Kidney epithelial cell (primary cell): ENCODE measurements at regions not wholly inside any gene's neighbourhood (a gene's known extent, or its start where the extent isn't known, plus 50 kb on each side); places are given as distances from the start of the nearest gene placed in this dataset.

ENCODE experiments used
- DNase-seq: peaks from one replicate; pipeline ENCODE4 v3.0.0-alpha.2; 2010; ENCODE audit warnings: low read depth
- H3K27me3 ChIP-seq: 2 replicates; pipeline ENCODE4 v1.6.0; 2011; ENCODE audit warnings: low read length; ENCODE audit not compliant: control insufficient read depth, insufficient read depth
- H3K36me3 ChIP-seq: 2 replicates; pipeline ENCODE4 v1.5.1; 2011; ENCODE audit warnings: low read length; ENCODE audit not compliant: control insufficient read depth, insufficient read depth
- H3K4me3 ChIP-seq: 2 replicates; pipeline ENCODE4 v1.5.1; 2011; ENCODE audit warnings: low read depth, mild to moderate bottlenecking, control low read depth, low read length
- TF ChIP-seq, protein P1 (sequence below): IDR thresholded peaks from 2 replicates; pipeline ENCODE4 v1.5.1; 2011; ENCODE audit warnings: mild to moderate bottlenecking, moderate library complexity, low read length, control low read depth, inconsistent platforms; ENCODE audit not compliant: insufficient read depth, poor library complexity, severe bottlenecking

GRCh38 chr2:193816008-193816407 is 1621.3 kb upstream of the TMEFF2 start:
- H3K36me3 ChIP-seq = no peaks in the 10 kb centered on the region
- DNase-seq = no peak
- TF ChIP-seq, protein P1, sequence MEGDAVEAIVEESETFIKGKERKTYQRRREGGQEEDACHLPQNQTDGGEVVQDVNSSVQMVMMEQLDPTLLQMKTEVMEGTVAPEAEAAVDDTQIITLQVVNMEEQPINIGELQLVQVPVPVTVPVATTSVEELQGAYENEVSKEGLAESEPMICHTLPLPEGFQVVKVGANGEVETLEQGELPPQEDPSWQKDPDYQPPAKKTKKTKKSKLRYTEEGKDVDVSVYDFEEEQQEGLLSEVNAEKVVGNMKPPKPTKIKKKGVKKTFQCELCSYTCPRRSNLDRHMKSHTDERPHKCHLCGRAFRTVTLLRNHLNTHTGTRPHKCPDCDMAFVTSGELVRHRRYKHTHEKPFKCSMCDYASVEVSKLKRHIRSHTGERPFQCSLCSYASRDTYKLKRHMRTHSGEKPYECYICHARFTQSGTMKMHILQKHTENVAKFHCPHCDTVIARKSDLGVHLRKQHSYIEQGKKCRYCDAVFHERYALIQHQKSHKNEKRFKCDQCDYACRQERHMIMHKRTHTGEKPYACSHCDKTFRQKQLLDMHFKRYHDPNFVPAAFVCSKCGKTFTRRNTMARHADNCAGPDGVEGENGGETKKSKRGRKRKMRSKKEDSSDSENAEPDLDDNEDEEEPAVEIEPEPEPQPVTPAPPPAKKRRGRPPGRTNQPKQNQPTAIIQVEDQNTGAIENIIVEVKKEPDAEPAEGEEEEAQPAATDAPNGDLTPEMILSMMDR = no peak
- no peak overlapping the region for H3K4me3 ChIP-seq
- H3K27me3 ChIP-seq = no peaks in the 10 kb centered on the region

GRCh38 chr2:193810533-193810932 is 1615.8 kb upstream of the TMEFF2 start:
- TF ChIP-seq, protein P1 = no peak

DNA sequence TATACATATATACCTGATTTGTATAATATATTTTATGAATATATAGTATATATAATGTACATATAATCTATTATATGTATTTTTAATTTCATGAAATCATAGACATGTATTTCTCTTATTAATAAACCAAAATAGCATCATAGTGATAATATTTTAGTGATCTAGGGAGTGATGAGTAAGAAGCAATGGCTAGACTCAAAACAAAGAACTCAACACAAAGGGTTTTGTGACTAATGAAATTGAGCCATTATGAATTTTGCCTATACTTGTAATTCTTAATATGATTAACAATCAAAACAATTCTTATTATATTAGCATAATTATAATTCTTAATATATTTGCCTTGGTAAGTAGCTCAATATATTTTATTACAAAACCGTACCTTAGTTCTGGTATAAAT is 1614.1 kb upstream of the TMEFF2 start:
- no peak for DNase-seq
- no peak overlapping the region for H3K4me3 ChIP-seq
- no peaks in the 10 kb centered on the region for H3K36me3 ChIP-seq
- no peaks in the 10 kb centered on the region for H3K27me3 ChIP-seq
- TF ChIP-seq, protein P1 = no peak

More at GRCh38 chr2:193810533-193810932, 1615.8 kb upstream of the TMEFF2 start:
- Histone ChIP-seq H3K4me3 (no peak overlapping the region), H3K36me3 (no peaks in the 10 kb centered on the region), H3K27me3 (no peaks in the 10 kb centered on the region)
- no peak for DNase-seq

DNA sequence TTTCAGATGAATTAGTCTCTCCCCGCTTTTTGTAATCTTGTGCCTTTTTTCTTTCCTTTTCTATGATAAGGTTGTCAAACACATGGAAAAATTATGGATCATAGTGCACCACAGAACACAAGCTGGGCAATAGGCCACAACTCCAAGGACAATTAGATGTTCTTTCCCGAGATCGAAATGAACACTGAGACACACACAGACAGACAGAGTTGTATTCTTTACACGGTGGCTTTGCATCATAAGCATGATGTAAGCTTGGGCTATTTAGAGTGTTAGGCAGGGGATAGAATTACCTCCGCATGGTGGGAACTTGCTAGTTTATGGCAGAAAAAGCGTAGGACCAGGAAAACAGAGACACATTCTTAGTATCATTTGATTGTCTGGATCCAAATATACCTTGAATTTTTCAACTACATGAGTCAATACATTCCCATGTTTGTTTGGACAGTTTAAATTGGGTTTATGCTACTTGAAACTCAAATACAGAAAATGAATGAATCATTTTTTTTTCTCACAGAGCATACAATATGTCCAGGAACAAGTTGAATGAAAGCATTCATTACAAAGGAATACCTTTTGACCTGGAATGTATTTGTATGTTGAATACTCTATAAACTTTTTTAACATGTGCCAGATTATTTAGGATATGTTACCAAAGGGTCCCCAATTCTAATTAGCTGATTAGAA is 1611.5 kb upstream of the TMEFF2 start:
- Histone ChIP-seq H3K4me3 (no peak overlapping the region), H3K36me3 (no peaks in the 10 kb centered on the region), H3K27me3 (no peaks in the 10 kb centered on the region)
- DNase-seq = no peak
- TF ChIP-seq, protein P1 = no peak

DNA sequence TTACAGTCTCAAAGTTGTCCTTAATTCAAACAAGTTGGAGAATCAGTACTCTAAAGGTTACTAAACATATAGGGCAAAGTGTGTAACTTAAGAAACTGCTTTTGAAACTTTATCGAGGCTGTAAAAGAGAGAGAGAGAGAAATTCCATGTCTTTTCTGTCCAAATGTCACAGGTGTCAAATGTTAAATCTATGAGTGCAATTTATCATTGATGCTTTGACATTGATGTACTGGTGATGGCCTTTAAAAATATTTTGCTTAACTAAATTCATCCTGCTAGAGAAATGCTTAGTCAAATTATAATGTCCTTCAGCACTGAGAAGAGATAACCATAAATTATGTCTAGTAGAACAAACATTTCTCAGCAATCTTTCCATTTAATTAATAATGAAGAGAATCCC is 1602.1 kb upstream of the TMEFF2 start:
- Histone ChIP-seq H3K27me3 (no peaks in the 10 kb centered on the region), H3K4me3 (no peak overlapping the region), H3K36me3 (no peaks in the 10 kb centered on the region)
- DNase-seq = no peak
- TF ChIP-seq, protein P1 = no peak

DNA sequence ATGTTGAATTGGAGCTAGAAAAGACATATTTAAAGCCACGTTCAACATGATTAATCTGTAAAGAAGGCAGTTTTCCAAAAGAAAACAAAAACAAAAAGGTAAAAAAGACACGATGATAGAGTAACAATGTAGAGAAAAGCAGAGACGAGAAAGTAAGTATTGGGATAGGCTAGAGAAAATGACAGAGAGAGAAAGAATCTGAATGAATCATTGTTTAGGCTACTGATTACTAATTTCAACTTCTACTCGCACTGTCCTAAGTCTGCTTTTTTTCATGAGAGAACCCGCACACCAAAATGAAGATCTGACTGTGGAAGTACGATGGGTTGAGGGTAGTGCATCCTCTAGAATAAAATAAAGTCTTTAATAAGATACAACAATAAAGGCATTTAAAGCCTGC is 1599.2 kb upstream of the TMEFF2 start:
- no peaks in the 10 kb centered on the region for H3K36me3 ChIP-seq
- H3K4me3 ChIP-seq = no peak overlapping the region
- TF ChIP-seq, protein P1 = no peak
- no peaks in the 10 kb centered on the region for H3K27me3 ChIP-seq
- DNase-seq = no peak
